RPMI8226 (cell line): ENCODE measurements at regions not wholly inside any gene's neighbourhood (a gene's known extent, or its start where the extent isn't known, plus 50 kb on each side); places are given as distances from the start of the nearest gene placed in this dataset.

Experiments
- DNase-seq: peaks from one replicate; pipeline ENCODE4 v3.0.0-alpha.2; 2015

DNA sequence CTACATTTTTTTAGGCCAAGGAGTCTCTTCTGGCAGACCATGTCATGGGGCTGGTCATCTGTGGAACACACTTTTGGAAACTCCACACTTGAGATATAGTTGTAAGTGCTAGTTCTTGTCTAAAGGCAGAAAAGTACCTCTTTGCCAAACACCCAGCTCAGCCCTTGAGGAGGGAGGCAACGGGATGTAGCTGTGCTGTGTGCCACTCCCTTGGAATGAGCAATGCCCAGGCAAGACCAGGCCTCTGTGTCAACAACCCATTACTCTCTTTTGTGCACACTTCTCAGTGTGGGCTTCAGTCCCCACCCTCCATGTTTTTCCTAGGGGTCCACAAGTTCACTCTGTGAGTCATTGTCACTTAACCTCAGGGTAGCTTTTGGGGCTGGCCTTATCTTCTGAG lies 528.3 kb upstream of the CFAP20DC start:
- DNase-seq: no peak

DNA sequence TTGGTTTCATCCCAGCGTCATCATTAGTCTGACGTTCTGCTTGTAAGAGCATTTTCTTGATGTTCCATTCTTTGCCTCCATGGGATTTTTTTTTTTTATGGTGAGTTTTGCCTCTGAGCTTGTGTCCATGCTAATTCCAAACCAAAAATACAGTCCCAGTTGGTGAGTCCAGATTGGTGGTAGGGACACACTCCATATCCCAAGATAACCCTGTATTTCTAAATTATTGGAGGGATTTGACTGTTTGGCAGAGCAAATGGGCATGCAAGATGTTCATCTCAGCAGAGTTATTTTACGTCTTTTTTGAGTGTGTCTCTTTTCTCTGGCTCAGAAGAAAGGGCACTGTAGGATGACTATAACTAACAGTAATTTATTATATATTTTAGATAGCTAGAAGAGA lies 526.8 kb upstream of the CFAP20DC start:
- DNase-seq: no peak

DNA sequence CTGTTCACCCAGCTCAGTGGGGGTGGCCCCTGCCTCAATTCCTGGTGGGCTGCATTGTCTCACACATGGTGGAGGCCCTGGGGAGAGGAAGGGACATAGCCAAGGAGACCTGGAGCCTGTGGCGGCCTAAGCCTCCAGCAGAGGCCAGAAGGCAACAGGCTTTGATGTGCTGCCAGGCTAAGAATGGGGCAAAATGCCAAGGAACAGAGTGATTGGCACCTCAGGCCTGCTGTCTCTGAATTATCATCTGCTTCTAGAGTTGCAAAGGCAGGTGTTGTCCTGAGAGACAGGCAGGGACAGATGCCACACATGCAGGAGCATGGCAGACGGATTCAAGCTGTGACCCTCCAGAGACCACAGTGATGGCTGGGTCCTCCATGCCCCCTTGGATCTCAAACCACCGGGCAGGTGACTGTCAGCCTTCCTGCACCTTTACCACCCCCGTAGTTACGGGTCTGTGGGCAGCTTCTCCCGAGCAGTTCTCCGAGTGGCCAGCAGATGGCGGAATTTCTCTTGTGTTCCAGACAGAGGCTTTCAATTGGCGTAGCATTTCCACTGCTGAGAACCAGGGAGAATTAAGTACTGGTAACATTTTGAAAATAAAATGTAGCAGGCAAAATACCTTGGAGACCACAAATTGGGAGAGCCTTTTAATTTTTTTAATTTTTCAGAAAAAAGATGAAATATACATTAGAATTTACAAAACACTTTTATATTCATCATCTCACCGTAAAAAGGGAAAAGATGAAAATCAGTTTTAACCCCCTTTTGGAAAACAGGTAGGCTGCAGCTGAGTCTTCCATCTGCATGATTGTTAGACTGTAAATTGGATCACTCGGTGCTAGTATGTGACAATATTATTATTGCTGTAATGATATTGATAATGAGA lies 525.5 kb upstream of the CFAP20DC start:
- DNase-seq: peak; percentile 79

DNA sequence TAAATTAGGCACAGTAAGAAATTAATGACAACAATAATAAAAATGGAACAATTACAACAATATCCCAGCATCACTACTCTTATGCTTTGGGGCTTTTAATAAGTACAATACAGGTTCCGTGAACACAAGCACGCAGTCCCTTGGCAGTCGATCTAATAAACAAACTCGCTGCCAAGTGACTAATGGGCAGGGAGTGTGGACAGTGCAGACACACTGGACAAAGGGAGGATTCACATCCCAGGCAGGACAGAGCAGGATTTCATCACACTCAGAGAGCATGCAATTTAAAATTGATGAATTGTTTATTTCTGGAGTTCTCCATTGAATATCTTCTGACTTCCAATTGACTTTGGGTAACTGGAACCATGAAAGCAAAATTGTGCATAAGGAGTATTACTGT lies 524.1 kb upstream of the CFAP20DC start:
- DNase-seq: no peak

DNA sequence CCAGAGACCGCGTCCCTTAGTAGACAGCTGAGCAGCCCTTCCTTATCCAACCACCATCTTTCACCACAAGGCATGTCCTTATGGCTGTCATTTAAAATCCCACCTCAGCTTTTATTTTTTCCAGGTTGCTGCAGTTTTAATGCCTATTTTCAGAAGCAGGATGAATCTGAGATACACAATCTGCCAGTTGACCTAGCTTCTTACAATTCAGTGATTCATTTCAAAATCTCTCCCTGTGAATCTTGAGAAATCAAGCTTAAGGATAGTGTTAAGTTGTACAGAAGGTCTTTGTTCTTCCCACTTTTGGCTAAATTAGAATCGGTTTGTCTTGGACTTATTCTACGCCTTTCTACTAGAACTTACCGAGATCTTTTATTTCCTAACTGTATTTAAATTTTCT lies 522.3 kb upstream of the CFAP20DC start:
- no peak for DNase-seq

DNA sequence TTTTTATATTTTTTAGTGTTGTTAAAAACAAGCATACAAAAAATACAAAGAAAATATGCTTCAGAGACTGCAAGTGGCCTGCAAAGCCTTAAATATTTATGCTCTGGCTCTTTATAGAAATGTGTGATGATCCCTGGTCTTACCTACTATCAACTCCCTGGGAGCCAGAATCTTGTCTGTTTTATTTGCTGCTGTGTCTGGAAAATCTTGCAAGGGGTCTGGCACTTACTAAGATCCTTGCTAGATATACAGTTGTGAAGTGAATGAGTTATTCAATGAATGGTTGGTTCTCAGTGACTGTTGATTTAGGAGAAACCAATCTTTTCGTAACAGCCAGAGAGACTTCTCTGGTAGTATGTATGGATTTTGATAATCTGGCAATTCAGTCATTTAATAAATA lies 521.0 kb upstream of the CFAP20DC start:
- DNase-seq: no peak

DNA sequence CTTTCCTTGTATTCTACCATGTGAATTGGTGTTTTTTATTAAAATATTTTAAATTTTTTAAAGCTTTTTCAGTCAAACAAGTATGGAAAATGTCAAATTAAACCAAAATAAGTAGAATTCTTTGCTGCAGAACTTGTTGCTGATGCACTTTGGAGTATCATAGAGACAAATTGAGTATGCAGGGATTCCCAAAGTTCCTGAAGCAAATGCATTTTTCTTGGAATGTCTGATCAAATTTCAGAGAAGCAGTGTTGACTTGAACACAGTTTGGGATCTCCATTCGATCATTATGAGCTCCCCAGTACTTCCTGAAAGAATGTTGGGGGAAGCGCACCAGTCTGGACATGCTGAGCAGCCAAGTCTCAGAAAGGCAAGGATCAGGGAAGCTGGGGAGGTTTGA lies 517.8 kb upstream of the CFAP20DC start:
- no peak for DNase-seq

DNA sequence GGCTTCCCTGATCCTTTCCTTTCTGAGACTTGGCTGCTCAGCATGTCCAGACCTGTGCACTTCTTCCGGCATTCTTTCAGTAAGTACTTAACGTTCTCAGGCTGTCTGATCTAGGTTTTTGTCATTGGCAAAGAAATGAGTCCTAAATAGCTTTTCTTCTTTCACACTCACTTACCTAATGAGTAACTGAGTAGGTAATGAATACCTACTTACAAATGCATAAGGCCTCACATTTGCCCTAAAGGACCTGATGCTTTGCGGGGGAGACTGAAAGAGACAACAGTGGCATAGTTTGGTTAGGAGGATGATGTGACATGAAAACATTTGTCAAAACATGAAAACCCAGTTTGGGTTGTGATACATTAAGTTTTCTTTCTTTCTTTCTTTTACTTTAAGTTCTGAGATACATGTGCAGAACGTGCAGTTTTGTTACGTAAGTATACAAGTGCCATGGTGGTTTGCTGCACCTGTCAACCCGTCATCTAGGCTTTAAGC lies 516.7 kb upstream of the CFAP20DC start:
- no peak for DNase-seq

DNA sequence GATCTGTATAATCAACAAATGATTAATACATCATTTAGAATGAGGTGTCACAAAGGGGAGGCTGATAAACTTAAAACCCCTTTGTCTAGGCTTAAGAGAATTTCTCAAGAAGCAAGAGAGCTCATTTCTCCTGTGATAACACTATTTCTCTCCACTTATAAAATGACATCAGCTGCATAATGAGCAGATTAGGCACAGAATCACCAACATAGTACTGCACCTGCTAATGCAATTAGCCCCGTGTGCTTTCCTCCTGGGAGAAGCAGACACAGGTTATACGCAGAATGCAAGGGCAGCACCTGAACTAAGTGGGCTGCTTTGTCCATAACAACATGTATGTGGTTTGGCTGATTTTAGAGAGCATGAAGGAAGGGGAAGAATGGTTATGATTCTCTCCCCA lies 515.3 kb upstream of the CFAP20DC start:
- DNase-seq: no peak

DNA sequence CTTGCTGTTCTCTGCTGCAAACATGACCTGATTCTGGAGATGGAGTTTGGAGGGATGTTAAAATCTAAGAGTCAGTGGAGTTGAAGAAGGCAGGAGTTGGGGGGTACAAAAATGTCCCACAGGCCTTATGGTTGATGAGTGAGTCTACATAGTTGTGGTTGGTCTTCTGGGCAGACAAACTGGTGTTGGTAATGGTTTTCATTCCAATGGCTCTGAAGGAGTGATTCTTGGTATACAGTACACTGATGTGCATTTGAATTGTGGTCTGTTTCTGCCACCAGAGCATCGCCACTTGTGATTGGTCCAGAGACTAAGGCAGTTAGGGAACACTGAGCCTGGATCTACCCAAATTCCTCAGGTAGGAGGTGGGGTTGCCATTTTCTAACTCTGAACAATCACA lies 514.1 kb upstream of the CFAP20DC start:
- DNase-seq: no peak

DNA sequence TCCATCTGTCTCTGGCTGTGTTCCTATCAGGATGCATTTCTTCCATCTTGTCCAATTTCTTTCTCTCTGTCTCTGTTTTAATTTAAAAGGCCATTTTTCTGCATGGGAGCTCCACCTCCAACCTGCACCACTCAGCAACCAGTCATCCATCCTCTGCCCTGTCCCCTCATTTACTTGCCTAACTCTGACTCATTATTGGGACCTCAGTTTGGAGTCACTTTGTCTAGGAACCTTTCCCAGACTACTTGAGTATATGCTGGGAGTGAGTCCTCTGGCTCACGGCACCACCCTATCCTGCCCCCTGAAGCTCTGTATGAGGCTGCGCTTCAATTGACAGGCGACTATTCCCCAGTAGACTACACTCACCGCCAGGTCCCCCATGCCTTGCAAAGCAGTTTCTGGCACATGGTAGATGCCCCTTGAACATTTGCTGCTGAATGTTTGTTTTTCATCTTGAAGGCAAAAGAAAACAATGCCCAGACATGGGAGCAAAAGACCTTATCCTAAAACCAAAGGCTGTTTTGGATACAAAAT lies 513.3 kb upstream of the CFAP20DC start:
- DNase-seq: no peak

DNA sequence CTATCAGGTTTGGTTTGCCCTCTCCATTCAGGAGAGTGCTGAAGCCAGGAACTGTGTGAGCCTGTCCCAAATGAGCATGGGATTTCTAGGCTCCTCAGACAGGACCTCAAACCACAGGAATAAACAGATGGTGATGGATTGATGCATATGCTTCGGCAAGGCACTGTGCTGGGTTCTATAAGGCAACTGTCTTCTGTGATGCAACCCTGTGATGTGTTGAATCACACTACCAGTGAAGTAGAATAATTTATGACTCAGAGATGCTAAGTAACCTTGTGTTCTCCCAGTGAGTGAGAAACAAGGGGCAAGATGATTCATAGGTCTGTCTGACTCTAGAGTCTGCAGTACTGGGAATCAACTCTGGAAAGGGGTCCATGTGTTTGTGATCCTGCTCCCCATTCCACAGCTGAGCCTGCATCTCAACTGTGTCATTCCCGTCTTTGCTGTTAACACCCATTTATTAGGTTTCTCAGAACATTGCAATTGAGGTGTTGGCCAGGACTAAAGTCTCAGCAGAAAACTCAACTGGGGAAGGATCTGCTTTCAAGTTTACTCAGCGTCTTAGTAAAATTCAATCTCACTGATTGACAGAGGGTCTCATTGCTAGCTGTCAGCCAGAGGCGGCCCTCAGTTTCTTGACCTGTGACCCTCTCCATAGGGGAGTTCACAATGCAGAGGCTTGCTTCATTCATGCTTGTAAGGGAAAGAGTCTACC lies 510.1 kb upstream of the CFAP20DC start:
- no peak for DNase-seq

DNA sequence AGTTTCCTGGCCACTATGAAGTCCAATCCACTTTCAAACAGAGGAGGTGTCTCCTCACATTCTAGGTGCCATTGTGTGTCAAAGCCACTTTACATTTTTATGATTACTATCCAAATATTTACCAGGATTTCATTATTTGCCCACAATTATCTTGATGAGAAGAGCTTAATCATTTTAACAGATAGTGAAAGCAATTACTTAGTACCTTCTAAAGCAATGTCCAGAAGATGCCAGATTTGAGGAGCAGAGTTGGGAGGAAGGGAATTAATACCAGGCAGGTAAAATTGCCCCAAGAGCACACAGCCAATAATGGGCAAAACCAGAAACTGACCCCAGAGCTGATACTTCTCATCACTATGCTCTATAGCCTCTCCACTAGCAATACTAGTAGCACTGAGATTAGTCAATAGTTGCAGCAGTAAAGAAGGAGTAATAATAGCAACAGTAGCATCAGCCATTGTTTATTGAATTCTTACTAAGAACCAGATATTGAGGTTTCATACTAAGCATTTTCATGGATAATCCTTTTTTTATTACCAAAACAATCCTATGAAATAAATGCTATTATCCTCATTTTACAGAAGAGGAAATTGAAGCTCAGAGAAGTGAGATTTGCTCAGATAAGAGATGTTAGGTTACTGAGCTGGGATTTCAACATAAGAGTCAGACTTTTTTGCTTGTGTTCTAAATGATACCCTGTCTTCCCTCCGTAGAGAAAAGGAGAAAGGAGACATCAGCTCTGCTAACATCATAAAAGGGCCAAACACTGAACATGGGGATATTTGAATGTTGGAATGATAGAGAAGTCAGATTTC lies 509.3 kb upstream of the CFAP20DC start:
- DNase-seq: no peak

DNA sequence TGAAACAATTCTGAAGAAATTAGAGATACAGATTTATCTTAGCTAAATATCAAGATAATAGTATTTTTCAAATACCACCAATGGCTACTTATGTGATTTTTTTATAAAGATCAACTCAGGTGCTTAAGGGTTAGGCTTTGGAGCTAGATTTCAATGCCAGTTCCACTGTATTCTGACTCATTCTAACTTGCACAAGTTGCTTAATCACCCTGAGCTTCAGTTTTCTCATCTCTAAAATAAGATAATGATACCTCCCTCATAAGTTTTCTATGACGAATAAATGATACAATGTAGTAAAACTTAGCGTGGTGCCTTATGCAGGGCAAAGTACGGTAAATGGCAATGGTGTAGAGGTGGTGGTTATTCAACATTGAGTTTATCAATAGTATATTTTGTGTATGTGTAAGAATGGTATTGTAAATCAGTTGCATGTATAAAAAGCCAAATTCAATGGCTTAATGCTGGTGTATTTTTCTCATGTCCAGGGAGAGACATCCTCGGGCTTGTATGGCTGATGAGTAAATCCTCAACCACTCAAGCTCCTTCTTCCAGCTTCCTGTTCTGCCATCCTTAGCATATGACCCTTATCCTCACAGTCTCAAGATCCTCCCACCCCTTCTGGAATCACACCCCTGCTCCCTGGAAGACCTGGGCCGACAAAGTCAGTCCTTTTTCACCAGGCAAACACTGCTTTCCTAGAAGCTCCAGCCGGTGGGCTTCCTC lies 505.9 kb upstream of the CFAP20DC start:
- DNase-seq: no peak

DNA sequence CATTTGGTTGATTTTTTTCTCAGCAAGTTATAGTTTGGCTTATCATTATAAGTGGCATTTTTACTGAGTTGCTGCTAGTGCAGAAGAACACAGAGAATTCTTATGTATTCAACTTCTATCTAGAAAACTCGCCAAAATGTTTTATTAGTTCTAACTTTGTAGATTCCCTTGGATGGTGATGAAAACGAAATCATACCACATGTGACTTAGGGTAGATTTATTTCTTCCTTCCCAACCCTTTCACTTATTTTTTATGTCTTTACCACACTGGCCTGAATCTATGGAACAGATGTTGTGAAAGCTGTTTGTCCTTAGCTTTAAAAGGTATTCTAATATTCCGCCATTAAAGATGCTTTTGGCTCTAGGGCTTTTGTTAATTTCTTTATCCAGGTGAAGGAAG lies 503.3 kb upstream of the CFAP20DC start:
- DNase-seq: no peak

DNA sequence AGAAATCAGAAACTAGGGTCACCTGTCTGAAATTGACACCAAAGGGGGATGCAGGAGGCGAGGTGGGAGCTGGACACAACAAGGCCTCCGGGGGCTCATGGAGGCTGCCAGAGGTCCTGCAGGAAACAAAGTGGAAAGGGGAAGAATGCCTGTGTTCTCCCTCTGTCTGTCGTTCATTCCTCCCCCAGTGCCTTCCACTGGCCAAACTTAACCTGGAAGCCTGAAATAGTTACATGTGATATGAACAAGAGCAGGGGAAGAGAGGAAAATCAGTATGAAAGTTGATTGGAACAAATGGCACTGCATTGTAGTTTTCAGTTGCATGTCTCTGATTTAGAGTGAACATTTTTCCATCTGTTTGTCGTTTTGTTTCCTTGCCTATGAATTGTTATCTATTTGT lies 502.0 kb upstream of the CFAP20DC start:
- DNase-seq: no peak

DNA sequence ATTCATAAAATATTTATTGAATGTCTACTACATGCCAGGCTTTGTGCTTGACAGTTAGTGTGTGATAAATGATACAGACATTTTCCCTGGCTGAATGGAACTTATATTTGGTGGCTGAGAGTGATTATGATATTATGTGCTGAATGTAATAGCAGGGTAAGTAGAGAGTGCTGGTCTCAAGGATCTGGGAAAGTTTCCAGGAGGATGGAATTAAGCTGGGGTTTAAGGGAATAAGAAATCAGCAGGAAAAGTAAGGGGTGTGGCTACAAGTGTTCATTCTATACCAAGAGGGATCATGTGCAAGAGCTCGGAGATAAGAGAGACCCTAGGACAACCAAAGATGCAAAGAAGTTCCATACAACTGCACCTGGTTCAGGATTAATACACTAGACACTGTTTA lies 500.1 kb upstream of the CFAP20DC start:
- no peak for DNase-seq

DNA sequence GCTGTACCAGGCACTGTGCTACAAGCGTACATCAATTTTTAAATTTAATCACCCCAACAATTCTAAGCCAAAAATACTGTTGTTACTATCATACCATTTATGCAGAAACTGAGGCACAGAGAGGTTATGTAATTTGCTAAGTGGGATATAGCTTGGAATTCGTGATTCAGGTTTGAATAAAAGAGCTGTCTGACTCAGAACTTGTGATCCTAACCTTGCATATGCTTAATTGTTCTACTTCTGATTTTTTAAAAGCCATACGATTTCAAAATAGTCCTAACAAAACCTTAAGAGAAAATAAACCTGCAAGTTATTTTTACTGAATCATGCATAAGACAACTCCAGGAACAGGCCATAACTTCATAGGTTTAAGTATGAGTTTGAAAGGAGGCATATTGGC lies 498.0 kb upstream of the CFAP20DC start:
- no peak for DNase-seq

DNA sequence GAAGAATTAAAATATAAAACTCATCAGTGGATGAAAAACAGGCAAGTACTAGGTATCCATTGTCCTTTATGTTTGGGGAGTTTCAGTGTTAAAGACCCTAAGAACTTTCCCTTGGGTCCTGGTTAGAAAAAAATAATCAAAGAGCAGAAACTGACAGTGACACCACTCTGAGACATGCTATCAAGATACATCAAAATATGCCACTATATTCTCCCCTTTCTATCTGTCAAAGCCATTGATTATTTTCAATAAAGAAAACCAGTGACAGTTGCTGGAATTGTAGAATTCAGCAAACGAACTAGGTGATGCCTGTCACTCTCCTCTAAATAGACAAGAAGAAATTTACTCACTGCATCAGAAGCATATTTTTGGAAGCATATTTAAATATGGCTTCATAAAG lies 496.7 kb upstream of the CFAP20DC start:
- no peak for DNase-seq

DNA sequence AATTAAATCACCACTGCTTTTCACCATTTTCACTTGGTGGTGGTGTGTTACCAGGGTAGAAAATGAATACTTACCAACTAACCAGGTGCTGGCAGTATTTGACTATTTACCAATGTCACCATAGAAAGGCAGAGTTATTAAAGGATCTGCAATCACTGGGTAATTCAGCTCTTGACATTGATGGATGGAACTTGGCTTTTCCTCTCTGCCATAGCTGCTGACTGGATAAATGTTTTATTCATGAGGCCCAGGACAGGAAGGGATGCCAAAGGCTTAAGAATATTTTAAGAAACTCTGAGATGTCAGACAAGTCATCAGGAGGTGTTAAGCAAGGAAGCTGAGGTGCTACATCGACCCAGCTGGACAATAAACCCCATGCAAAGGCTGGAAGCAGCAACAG lies 495.5 kb upstream of the CFAP20DC start:
- DNase-seq: no peak

DNA sequence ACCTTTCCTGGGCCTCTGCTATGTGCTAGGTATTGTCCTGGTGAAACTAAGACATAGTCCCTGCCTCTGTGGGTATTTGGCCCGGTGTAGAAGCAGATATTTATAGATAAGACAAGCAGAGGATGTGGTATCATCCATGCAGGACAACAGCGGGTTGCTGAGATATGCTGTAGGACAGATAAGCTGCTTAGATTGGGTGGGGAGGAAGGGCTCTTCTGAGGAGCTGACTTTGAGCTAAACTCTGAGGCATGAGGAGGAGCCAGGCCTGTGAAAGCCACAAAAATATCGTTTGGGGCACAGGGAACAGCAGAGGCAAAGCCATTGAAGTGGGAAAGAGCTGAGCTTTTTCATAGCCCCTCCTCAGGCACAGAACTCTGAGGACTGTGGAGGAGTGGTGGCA lies 492.5 kb upstream of the CFAP20DC start:
- DNase-seq: no peak

DNA sequence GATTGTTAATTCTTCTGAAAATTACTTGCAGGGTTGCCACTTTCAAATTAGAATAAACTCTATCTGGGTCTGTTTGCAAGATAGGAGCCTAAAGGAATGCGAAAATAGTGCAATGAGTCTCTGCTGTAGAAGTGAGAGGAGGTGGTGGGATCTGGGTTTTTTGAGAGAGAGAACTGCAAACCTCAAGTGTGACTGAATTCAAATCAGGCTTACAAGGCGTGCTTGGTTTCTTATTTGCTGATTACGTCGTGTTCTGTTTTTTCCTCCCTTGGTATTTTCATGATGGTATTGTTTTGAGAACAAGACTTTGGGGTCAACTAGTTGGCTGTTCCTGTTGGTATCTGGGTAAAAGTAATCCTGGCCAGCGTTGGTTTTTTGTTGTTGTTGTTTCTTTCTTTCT lies 490.9 kb upstream of the CFAP20DC start:
- no peak for DNase-seq

DNA sequence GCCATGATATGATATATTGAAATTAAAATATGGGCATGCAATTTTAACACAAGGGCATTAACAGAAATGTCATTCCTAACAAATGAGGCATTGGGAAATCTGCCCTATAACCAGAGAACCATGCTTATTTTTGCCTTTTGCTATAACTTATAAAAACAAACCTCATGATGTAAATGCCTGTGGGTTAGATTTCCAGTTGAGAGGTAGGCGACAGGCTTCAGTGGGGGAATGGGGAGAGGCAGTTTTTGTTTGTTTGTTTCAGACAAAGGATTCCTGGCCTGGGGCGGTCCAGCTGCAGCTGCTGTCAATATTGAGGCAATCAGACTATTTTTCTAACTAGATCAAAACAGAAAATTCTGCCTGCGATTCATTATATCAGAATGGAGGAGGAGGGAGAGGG lies 490.4 kb upstream of the CFAP20DC start:
- no peak for DNase-seq
